WTC11 (cell line): ENCODE measurements at regions not wholly inside any gene's neighbourhood (a gene's known extent, or its start where the extent isn't known, plus 50 kb on each side); places are given as distances from the start of the nearest gene placed in this dataset.

ENCODE experiments used
- ATAC-seq: fragments of 200-7000 bp; cut with Tn5 transposase; 2 replicates; pipeline ENCODE4 v1.10.0; 2021; ENCODE audit warnings: mild to moderate bottlenecking, moderate library complexity
- CTCF ChIA-PET: fragments of 300-600 bp; sonication (Branson Sonifier 250); formaldehyde crosslinking; loops from one replicate; lab custom pipeline; 2021; ENCODE audit warnings: antibody characterized with exemption; lab: Charles Lee
- POLR2A ChIA-PET: fragments of 350-600 bp; sonication (Branson Sonifier 250); formaldehyde crosslinking; loops from one replicate; lab custom pipeline; 2021; ENCODE audit warnings: antibody characterized with exemption; lab: Charles Lee
- DNase-seq: peaks from one replicate; pipeline ENCODE4 v3.0.0; 2021; ENCODE audit warnings: low spot score
- H3K27ac Mint-ChIP-seq: 2 replicates; pipeline ENCODE4 v1.8.0; 2021; ENCODE audit warnings: mixed read lengths
- H3K27me3 Mint-ChIP-seq: 2 replicates; pipeline ENCODE4 v1.8.0; 2021; ENCODE audit warnings: low read depth, mild to moderate bottlenecking, moderate library complexity, mixed read lengths
- H3K36me3 Mint-ChIP-seq: 2 replicates; pipeline ENCODE4 v1.8.0; 2021; ENCODE audit warnings: mixed read lengths
- H3K4me1 Mint-ChIP-seq: 2 replicates; pipeline ENCODE4 v1.8.0; 2022; ENCODE audit warnings: mixed read lengths
- H3K4me3 Mint-ChIP-seq: 2 replicates; pipeline ENCODE4 v1.8.0; 2021; ENCODE audit warnings: mild to moderate bottlenecking, moderate library complexity, mixed read lengths
- H3K9me3 Mint-ChIP-seq: 2 replicates; pipeline ENCODE4 v1.8.0; 2021; ENCODE audit warnings: mixed read lengths
- ARID4B ChIP-seq: sonication (generic); formaldehyde crosslinking; IDR thresholded peaks from 2 replicates; pipeline ENCODE4 v1.8.0; 2023; ENCODE audit warnings: missing genetic modification reagents, mild to moderate bottlenecking, borderline replicate concordance
- CBFB ChIP-seq: sonication (generic); formaldehyde crosslinking; IDR thresholded peaks from 2 replicates; pipeline ENCODE4 v1.8.1; 2022; ENCODE audit warnings: mild to moderate bottlenecking, low read depth, missing genetic modification reagents
- CREB1 ChIP-seq: sonication (generic); formaldehyde crosslinking; IDR thresholded peaks from 2 replicates; pipeline ENCODE4 v1.8.0; 2023; ENCODE audit warnings: mild to moderate bottlenecking, missing genetic modification reagents
- E2F5 ChIP-seq: sonication (generic); formaldehyde crosslinking; IDR thresholded peaks from 2 replicates; pipeline ENCODE4 v1.8.1; 2022; ENCODE audit warnings: mild to moderate bottlenecking, moderate library complexity, missing genetic modification reagents
- FOXJ3 ChIP-seq: sonication (generic); formaldehyde crosslinking; IDR thresholded peaks from 2 replicates; pipeline ENCODE4 v1.9.0; 2021; ENCODE audit warnings: missing genetic modification reagents, mild to moderate bottlenecking, borderline replicate concordance
- GABPB1 ChIP-seq: sonication (generic); formaldehyde crosslinking; IDR thresholded peaks from 2 replicates; pipeline ENCODE4 v1.8.1; 2023; ENCODE audit warnings: mild to moderate bottlenecking, missing genetic modification reagents
- IRF1 ChIP-seq: sonication (generic); formaldehyde crosslinking; IDR thresholded peaks from 2 replicates; pipeline ENCODE4 v1.8.0; 2023; ENCODE audit warnings: missing genetic modification reagents
- IRF2 ChIP-seq: sonication (generic); formaldehyde crosslinking; IDR thresholded peaks from 2 replicates; pipeline ENCODE4 v1.8.0; 2022; ENCODE audit warnings: low read depth, missing genetic modification reagents, borderline replicate concordance
- NR1H2 ChIP-seq: sonication (generic); formaldehyde crosslinking; IDR thresholded peaks from 2 replicates; pipeline ENCODE4 v1.9.0; 2021; ENCODE audit warnings: mild to moderate bottlenecking, moderate library complexity, missing genetic modification reagents
- OVOL2 ChIP-seq: fragments of 250-450 bp; sonication (Bioruptor Pico); IDR thresholded peaks from 2 replicates; pipeline ENCODE4 v1.9.0; 2021; ENCODE audit warnings: mild to moderate bottlenecking, borderline replicate concordance
- PRDM15 ChIP-seq: sonication (generic); formaldehyde crosslinking; IDR thresholded peaks from 2 replicates; pipeline ENCODE4 v1.8.0; 2022; ENCODE audit warnings: missing genetic modification reagents
- TP53 ChIP-seq: sonication (generic); formaldehyde crosslinking; IDR thresholded peaks from 2 replicates; pipeline ENCODE4 v1.8.1; 2023; ENCODE audit warnings: mild to moderate bottlenecking, missing genetic modification reagents
- ZMAT4 ChIP-seq: fragments of 250-450 bp; sonication (Bioruptor Pico); IDR thresholded peaks from 2 replicates; pipeline ENCODE4 v1.9.0; 2021; ENCODE audit warnings: mild to moderate bottlenecking
- ZNF121 ChIP-seq: sonication (generic); formaldehyde crosslinking; IDR thresholded peaks from 2 replicates; pipeline ENCODE4 v1.8.0; 2023; ENCODE audit warnings: missing genetic modification reagents
- ZNF219 ChIP-seq: sonication (generic); formaldehyde crosslinking; IDR thresholded peaks from 2 replicates; pipeline ENCODE4 v1.8.0; 2023; ENCODE audit warnings: missing genetic modification reagents, mild to moderate bottlenecking, borderline replicate concordance
- ZNF281 ChIP-seq: sonication (generic); formaldehyde crosslinking; IDR thresholded peaks from 2 replicates; pipeline ENCODE4 v1.8.0; 2023; ENCODE audit warnings: mild to moderate bottlenecking, missing genetic modification reagents

GRCh38 chr13:70788074-70788473, 679.8 kb upstream of the KLHL1 start (continued):
- TF ChIP-seq E2F5 (CRISPR knock-in tag) = no peak
- no peak for TF ChIP-seq CREB1 (CRISPR knock-in tag)
- no peak for TF ChIP-seq GABPB1 (CRISPR knock-in tag)
- no peak for TF ChIP-seq NR1H2 (CRISPR knock-in tag)
- TF ChIP-seq ZNF281 (CRISPR knock-in tag) = no peak
- no peak for TF ChIP-seq ZNF219 (CRISPR knock-in tag)
- TF ChIP-seq IRF1 (CRISPR knock-in tag) = no peak
- no peak for TF ChIP-seq IRF2 (CRISPR knock-in tag)
- no peak for TF ChIP-seq ZMAT4 (CRISPR knock-in tag)

- ATAC-seq = no peak
- TF ChIP-seq ARID4B (no peak), OVOL2 (CRISPR knock-in tag) (no peak)
- Mint-ChIP-seq H3K4me3 (no peak overlapping the region), H3K4me1 (no peaks in the 10 kb centered on the region), H3K36me3 (no peaks in the 10 kb centered on the region), H3K9me3 (no peaks in the 10 kb centered on the region), H3K27ac (no peak overlapping the region), H3K27me3 (no peaks in the 10 kb centered on the region)
- no peak for DNase-seq
- ChIA-PET POLR2A (no interaction called here), CTCF (no interaction called here)
These were observed 676.1 kb upstream of the KLHL1 start for GRCh38 chr13:70784207-70784989.

- DNase-seq (no peak), ATAC-seq (no peak)
- Mint-ChIP-seq H3K9me3 (no peaks in the 10 kb centered on the region), H3K36me3 (no peaks in the 10 kb centered on the region), H3K27ac (no peak overlapping the region), H3K27me3 (no peaks in the 10 kb centered on the region), H3K4me3 (no peak overlapping the region), H3K4me1 (peaks cover 11% of the 10 kb centered on the region)
- TF ChIP-seq CBFB (no peak), TP53 (no peak), PRDM15 (CRISPR knock-in tag) (no peak), ZNF121 (CRISPR knock-in tag) (no peak), FOXJ3 (CRISPR knock-in tag) (no peak)
- POLR2A ChIA-PET = no interaction called here
- CTCF ChIA-PET = no interaction called here
These were observed 661.6 kb upstream of the KLHL1 start for GRCh38 chr13:70769817-70770216.
